D721Med (cell line): ENCODE measurements at regions not wholly inside any gene's neighbourhood (a gene's known extent, or its start where the extent isn't known, plus 50 kb on each side); places are given as distances from the start of the nearest gene placed in this dataset.

ENCODE experiments used
- DNase-seq: peaks from one replicate; pipeline ENCODE4 v3.0.0; 2011; ENCODE audit warnings: low spot score; ENCODE audit not compliant: insufficient read length
- FAIRE-seq: peaks from 2 replicates; lab custom pipeline; 2011; peaks lifted over from hg19 to GRCh38; lab: Jason Lieb, UNC
- TF ChIP-seq, protein P1 (sequence below): IDR thresholded peaks from 2 replicates; pipeline ENCODE4 v1.5.1; 2012; ENCODE audit warnings: mild to moderate bottlenecking, control low read depth; ENCODE audit not compliant: insufficient read depth; ENCODE audit errors: missing control alignments

DNA sequence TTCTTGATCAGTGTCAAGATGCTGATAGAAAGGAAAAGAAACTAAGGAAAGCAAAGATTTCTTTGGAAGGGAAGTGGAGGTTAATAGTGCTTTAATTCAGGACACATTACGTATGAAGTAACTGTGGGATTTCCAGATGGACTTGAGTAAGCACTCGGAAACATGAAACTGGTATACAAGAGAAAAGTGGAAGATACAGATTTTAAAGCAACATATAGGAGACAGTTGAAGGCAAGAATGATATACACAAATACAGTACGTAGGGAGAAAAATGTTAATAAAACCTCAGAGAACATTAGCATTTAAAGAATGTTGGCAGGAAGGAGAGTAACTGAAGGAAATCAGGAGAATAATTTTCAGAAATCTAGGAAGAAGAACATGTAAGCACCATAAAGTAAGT lies 730.9 kb upstream of the ADGRL2 start:
- FAIRE-seq: no peak
- TF ChIP-seq, protein P1, sequence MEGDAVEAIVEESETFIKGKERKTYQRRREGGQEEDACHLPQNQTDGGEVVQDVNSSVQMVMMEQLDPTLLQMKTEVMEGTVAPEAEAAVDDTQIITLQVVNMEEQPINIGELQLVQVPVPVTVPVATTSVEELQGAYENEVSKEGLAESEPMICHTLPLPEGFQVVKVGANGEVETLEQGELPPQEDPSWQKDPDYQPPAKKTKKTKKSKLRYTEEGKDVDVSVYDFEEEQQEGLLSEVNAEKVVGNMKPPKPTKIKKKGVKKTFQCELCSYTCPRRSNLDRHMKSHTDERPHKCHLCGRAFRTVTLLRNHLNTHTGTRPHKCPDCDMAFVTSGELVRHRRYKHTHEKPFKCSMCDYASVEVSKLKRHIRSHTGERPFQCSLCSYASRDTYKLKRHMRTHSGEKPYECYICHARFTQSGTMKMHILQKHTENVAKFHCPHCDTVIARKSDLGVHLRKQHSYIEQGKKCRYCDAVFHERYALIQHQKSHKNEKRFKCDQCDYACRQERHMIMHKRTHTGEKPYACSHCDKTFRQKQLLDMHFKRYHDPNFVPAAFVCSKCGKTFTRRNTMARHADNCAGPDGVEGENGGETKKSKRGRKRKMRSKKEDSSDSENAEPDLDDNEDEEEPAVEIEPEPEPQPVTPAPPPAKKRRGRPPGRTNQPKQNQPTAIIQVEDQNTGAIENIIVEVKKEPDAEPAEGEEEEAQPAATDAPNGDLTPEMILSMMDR: no peak

DNA sequence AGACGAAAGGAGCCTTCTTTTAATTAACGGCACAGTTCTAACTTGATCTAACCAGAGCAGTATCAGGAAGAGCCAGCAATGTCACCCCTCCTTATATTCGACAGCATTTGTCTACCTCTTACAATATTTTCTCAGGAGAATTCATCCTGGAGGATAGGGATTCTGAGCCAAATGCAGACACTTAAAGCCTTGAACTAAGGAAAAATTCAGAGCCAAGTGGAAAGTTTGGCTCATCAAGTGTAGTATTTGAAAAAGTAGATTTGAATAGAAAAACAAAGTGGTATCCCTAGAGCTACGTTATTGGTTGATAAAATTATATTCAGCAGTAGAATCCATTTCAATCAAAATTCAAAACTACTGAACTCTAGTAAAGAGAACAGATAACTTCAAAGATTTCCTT lies 732.0 kb upstream of the ADGRL2 start:
- TF ChIP-seq, protein P1: no peak
- FAIRE-seq: no peak
- DNase-seq: no peak

More for the DNA sequence above, 730.9 kb upstream of the ADGRL2 start:
- DNase-seq: no peak

DNA sequence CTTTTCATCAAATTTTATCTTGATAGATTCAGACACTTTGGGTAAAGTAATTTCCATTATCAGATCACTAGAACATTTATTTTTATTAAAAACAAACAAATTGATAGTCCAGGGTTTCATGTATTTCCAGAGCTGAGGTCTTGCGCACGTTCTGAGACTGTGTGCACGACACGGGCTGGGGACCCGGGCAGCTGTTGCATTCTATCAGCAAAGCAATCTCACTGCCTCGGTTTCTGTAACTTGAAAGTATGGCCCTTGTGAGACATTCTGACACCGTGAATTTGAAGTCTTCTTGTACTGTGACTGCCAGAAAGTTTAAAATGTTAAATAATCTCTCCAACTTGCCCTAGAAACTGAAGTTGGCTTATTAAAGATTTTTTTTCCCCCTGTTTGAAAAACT lies 746.9 kb upstream of the ADGRL2 start:
- TF ChIP-seq, protein P1: no peak
- FAIRE-seq: no peak
- no peak for DNase-seq

DNA sequence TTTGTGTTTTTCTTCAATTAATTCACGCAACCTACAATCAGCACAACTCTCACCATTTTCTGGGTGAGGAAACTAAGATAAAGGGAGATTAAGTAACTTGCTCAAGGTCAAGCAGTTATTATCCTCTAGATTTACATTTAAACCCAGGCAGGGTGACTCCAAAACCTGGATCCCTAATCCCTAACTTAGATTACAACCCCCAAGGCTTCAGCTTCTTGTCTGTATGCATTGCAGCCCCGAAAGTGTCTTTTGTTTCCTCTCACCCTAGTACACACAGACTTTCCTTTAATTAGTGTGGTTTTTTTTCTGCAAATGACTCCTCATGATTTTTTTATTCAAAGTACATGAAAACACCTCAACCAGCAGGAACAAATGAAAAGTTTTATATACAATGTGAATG lies 748.6 kb upstream of the ADGRL2 start:
- TF ChIP-seq, protein P1: no peak
- DNase-seq: no peak
- no peak for FAIRE-seq

DNA sequence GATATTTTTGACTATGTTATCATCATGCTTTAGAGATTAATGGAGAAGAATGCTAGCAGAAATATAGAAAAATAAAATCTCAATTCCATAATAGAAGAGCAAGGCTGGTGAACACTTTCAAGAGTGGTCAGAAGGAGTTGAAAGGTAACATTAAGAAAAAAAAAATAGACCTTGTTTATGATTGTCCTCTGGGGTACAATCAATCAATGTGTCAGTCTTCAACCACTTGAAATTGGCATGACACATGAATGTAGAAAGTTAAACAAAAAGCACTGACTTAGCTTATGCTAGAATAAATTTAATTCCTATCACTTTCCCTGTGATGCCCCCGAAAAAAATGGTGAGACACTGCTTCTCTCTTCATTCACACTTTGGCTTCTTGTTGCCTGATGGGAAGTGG lies 750.3 kb upstream of the ADGRL2 start:
- no peak for DNase-seq
- TF ChIP-seq, protein P1: no peak
- peak; percentile 6 for FAIRE-seq

DNA sequence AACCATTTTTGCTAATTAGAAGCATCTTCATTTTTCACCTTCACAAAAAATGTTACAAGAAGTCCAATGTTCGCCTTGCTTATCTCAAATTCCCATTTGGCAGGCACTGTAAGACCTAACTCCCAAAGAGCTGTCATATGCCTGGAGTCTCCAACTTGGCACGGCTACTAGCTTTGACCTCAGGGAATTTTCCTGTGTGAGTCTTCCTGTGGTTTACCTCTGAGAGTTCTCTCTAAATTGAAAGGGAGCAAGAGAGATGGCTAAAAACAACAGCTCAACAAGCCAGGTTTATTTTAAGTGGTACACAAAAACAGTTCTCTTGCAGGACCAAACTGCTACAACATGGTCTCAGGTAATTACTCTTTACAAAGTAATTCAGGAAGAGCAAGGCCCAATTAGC lies 756.0 kb upstream of the ADGRL2 start:
- DNase-seq (no peak), FAIRE-seq (no peak)
- TF ChIP-seq, protein P1: no peak

DNA sequence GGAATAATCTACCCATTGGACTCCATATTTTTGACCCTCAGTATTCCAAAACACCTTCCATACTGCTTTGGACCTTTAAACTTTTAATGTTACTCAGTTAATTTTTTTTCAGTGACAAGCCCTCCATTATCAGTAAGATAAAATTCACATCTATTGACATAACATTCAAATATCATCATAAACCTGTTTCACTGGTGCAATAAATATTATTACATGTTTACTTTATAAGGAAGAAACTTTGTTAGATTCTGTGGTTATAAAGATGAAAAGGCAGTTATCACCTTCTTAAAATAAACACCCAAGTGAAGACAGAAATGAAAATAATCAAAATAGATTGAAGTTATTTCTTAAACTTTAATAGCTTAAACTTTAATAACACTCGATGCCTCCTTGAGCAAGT lies 758.5 kb upstream of the ADGRL2 start:
- DNase-seq (no peak), FAIRE-seq (no peak)
- TF ChIP-seq, protein P1: no peak
